HEK293T (cell line): ENCODE measurements at regions not wholly inside any gene's neighbourhood (a gene's known extent, or its start where the extent isn't known, plus 50 kb on each side); places are given as distances from the start of the nearest gene placed in this dataset.

Experiments used
- CTCF ChIA-PET: fragments of 350-600 bp; formaldehyde crosslinking; extraction: SDS; loops from one replicate; lab custom pipeline; 2021; ENCODE audit warnings: antibody characterized with exemption, inconsistent platforms; lab: Yijun Ruan, JAX
- POLR2A ChIA-PET: fragments of 350-600 bp; formaldehyde crosslinking; extraction: SDS; loops from one replicate; lab custom pipeline; 2020; ENCODE audit warnings: antibody characterized with exemption, inconsistent platforms; lab: Yijun Ruan, JAX
- DNase-seq: peaks from one replicate; pipeline ENCODE4 v3.0.0; 2012; ENCODE audit warnings: mixed read lengths; ENCODE audit errors: extremely low spot score
- ARNT ChIP-seq: fragments of 450-650 bp; IDR thresholded peaks from 2 replicates; pipeline ENCODE4 v1.6.1; 2017; ENCODE audit warnings: mild to moderate bottlenecking
- BHLHE40 ChIP-seq: fragments of 450-650 bp; IDR thresholded peaks from 2 replicates; pipeline ENCODE4 v1.6.1; 2016; ENCODE audit warnings: mild to moderate bottlenecking, moderate library complexity, borderline replicate concordance
- CTBP1 ChIP-seq: fragments of 450-650 bp; IDR thresholded peaks from 2 replicates; pipeline ENCODE4 v1.6.1; 2016; ENCODE audit warnings: borderline replicate concordance
- ELF4 ChIP-seq: fragments of 450-650 bp; IDR thresholded peaks from 2 replicates; pipeline ENCODE4 v1.6.1; 2017; ENCODE audit warnings: antibody characterized with exemption
- FOXA1 ChIP-seq: fragments of 450-650 bp; IDR thresholded peaks from 2 replicates; pipeline ENCODE4 v1.6.1; 2016; ENCODE audit warnings: mild to moderate bottlenecking
- FOXK2 ChIP-seq: fragments of 450-650 bp; IDR thresholded peaks from 2 replicates; pipeline ENCODE4 v1.6.1; 2016; ENCODE audit warnings: mild to moderate bottlenecking
- FOXM1 ChIP-seq: fragments of 450-650 bp; IDR thresholded peaks from 2 replicates; pipeline ENCODE4 v1.6.1; 2017; ENCODE audit warnings: mild to moderate bottlenecking, borderline replicate concordance
- HDGF ChIP-seq: fragments of 450-650 bp; IDR thresholded peaks from 2 replicates; pipeline ENCODE4 v1.6.1; 2017; ENCODE audit warnings: antibody characterized with exemption, borderline replicate concordance
- L3MBTL2 ChIP-seq: fragments of 450-650 bp; conservative IDR thresholded peaks from 2 replicates; pipeline ENCODE4 v1.6.1; 2016; ENCODE audit warnings: mild to moderate bottlenecking
- LEF1 ChIP-seq: fragments of 450-650 bp; IDR thresholded peaks from 2 replicates; pipeline ENCODE4 v1.6.1; 2017; ENCODE audit warnings: mild to moderate bottlenecking, borderline replicate concordance
- NFRKB ChIP-seq: fragments of 450-650 bp; IDR thresholded peaks from 2 replicates; pipeline ENCODE4 v1.6.1; 2016; ENCODE audit warnings: mild to moderate bottlenecking, moderate library complexity
- SP1 ChIP-seq: fragments of 450-650 bp; IDR thresholded peaks from 2 replicates; pipeline ENCODE4 v1.6.1; 2017
- SUZ12 ChIP-seq: fragments of 450-650 bp; IDR thresholded peaks from 2 replicates; pipeline ENCODE4 v1.6.1; 2016; ENCODE audit warnings: mild to moderate bottlenecking
- TARDBP ChIP-seq: fragments of 450-650 bp; IDR thresholded peaks from 2 replicates; pipeline ENCODE4 v1.6.1; 2016
- ZNF384 ChIP-seq: fragments of 450-650 bp; IDR thresholded peaks from 2 replicates; pipeline ENCODE4 v1.6.1; 2016
- TF ChIP-seq, protein P1 (sequence below): fragments of 450-650 bp; IDR thresholded peaks from 2 replicates; pipeline ENCODE4 v1.6.1; 2016

DNA sequence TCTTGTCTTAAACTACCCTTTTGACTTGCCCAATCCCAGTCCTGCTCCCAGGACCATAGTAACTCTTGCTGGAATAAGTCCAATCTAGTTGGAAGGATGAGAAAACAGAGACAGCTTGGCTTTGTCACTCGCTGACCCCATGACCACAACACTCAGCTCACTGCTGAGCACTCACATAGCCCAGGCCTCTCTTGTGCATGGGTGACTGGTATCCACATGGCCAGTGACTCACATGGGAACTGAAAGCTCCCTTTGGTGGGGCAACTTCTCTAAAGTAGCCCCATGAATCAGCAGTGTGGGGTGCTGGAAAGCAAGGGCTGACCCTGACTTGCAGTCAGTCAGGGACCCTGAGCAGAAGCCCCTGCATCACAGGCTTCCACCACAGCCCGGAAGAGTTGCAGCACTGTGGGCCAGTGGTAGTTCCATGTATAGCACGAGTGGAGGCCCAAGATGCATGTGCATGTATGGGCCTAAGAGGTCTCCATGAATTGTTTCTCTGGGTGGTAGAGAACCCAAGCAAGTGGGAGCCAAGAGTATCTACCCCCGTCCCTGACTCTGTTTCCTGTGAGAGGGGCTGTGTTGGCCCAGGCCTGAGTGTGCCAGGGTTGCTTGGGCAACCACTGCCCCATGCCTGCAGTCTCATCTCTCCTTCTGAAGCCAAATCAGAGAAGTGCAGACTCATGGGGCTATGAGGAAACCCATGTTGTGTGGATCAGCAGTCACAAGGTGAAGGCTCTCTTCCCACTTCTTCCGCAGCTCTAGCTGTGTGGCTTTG is 62.1 kb upstream of the XCR1 start:
- ChIA-PET CTCF (no interaction called here), POLR2A (no interaction called here)
- no peak for DNase-seq
- TF ChIP-seq BHLHE40 (no peak), NFRKB (no peak), ZNF384 (no peak), HDGF (no peak), FOXK2 (no peak), CTBP1 (no peak)
- TF ChIP-seq, protein P1, sequence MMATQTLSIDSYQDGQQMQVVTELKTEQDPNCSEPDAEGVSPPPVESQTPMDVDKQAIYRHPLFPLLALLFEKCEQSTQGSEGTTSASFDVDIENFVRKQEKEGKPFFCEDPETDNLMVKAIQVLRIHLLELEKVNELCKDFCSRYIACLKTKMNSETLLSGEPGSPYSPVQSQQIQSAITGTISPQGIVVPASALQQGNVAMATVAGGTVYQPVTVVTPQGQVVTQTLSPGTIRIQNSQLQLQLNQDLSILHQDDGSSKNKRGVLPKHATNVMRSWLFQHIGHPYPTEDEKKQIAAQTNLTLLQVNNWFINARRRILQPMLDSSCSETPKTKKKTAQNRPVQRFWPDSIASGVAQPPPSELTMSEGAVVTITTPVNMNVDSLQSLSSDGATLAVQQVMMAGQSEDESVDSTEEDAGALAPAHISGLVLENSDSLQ: no peak

DNA sequence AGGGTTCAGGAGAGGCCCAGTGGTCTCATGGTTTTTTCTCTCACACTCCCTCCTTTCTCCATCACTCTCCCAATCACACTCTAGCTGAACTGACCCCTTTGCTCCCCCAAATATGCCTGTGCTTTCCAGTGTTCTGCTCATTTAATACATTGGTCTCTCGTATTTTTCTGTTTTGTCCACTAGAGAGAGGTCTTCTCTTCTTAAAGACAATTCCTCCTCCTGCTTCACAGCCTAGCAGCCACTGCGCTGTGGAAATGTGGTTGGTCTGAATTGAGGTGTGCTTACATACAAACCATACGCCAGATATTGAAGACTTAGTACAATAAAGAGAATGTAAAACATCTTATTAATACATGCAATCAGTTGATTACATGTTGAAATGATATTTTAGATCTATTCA is 60.6 kb upstream of the XCR1 start:
- DNase-seq: no peak
- CTCF ChIA-PET: interaction anchor here (0.6 to 1.4 kb wide), 2 partner anchors 291 to 299 kb away, joined by 3 read pairs; no protein-coding TSS in a partner anchor
- POLR2A ChIA-PET: no interaction called here
- no peak for TF ChIP-seq L3MBTL2
- no peak for TF ChIP-seq ZNF384
- TF ChIP-seq TARDBP: no peak
- TF ChIP-seq FOXM1: no peak
- TF ChIP-seq ARNT: no peak
- TF ChIP-seq CTBP1: no peak
- TF ChIP-seq, protein P1: no peak
- TF ChIP-seq FOXA1: no peak
- no peak for TF ChIP-seq FOXK2
- no peak for TF ChIP-seq SUZ12
- no peak for TF ChIP-seq LEF1
- TF ChIP-seq NFRKB: no peak
- TF ChIP-seq HDGF: no peak
- no peak for TF ChIP-seq ELF4
- no peak for TF ChIP-seq BHLHE40
- TF ChIP-seq SP1: no peak

DNA sequence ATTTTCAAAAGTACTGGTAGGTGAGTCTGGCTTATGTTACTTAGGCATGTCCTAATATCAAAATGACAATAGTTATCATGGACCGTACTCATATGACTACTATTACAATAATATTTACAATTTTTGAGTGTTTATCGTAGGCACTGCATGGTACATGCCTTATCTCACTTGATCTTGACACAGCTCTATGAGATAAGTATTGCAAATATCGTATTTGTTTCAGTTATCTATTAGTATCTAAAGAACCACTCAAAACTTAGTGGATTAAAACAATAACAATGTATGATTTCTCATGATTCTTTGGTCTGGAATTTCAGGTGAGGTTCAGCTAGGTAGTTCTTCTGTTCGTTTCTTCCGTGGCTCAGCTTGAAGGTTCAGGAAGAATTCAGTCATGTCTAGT is 59.7 kb upstream of the XCR1 start:
- TF ChIP-seq, protein P1: no peak
- TF ChIP-seq FOXK2 (no peak), SP1 (no peak), BHLHE40 (no peak), LEF1 (no peak), ZNF384 (no peak), FOXM1 (no peak)
- no peak for DNase-seq
- ChIA-PET POLR2A (no interaction called here), CTCF (interaction anchor here (0.6 to 1.4 kb wide), 2 partner anchors 10 to 292 kb away, joined by 3 read pairs; no protein-coding TSS in a partner anchor)

DNA sequence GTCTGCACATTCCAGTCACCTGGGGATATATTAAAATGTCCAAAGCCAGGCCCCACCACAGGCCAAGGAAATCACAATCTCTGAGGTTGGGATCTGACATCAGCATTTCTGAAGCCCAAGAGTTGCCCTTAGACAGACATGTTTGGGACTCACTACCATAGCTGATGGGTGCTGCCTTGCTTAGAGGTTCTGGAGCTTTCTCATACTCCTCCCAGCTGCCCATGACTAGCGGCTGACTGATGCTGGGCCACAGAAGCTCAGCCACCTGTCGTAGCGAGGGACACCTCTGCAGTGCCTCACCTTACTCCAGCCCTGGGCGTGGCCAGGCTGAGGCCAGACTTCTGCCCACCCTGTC is 58.8 kb upstream of the XCR1 start:
- CTCF ChIA-PET: no interaction called here
- POLR2A ChIA-PET: no interaction called here
- TF ChIP-seq, protein P1: no peak
- no peak for TF ChIP-seq CTBP1
- no peak for TF ChIP-seq HDGF
- no peak for TF ChIP-seq NFRKB
- no peak for TF ChIP-seq ZNF384
- no peak for TF ChIP-seq SUZ12
- no peak for TF ChIP-seq SP1
- no peak for TF ChIP-seq BHLHE40
- no peak for TF ChIP-seq FOXA1
- TF ChIP-seq FOXM1: no peak
- no peak for TF ChIP-seq ARNT
- TF ChIP-seq FOXK2: no peak
- no peak for TF ChIP-seq LEF1
- no peak for TF ChIP-seq L3MBTL2
- no peak for TF ChIP-seq TARDBP
- TF ChIP-seq ELF4: no peak
- no peak for DNase-seq

DNA sequence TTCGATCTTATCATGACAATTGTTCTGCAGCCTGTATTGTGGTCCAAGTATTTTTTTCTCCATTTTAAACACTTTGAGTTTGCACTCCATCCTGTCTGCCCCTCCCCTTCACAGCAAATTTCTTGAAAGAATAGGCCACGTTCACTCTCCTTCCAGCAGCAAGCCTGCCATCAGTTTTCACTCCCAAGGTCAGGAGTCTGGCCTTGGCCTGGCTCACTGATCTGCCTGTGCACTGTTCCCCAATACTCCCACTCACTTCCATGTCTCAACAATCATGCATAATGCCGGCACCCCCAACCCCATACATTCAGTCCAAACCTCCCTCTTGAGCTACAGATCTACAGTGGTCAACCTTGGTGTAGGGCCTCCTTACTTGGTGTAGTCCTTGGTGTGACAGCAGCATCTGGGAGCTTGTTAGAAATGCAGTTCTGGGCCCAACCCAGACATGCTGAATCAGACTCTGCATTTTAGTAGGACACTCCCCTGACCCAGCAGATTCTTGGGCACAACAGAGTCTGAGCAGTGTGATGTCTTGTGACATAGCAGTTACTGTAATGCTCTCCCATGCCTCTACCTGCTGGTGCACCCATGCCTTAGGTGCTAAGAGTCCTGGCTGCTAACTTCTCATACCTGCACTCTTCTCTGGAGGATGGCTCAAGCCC is 58.3 kb upstream of the XCR1 start:
- no peak for DNase-seq
- CTCF ChIA-PET: no interaction called here
- TF ChIP-seq LEF1: no peak
- no peak for TF ChIP-seq CTBP1
- TF ChIP-seq ZNF384: no peak
- TF ChIP-seq ELF4: no peak
- no peak for TF ChIP-seq FOXK2
- POLR2A ChIA-PET: no interaction called here
